CD4-positive, alpha-beta T cell treated with Interleukin-17A for 4 hours (primary cell): ENCODE measurements at regions not wholly inside any gene's neighbourhood (a gene's known extent, or its start where the extent isn't known, plus 50 kb on each side); places are given as distances from the start of the nearest gene placed in this dataset.
"Not testable (repeated sequence)": the region's sequence is repeated elsewhere in the genome, so short reads cannot be mapped to it uniquely, and the experiment has no call there.

Experiments
- DNase-seq: peaks from one replicate; pipeline ENCODE4 v3.0.0-alpha.2; 2020; ENCODE audit warnings: mixed read lengths

- no peak for DNase-seq
These were observed 294.5 kb downstream of the FOXL1 start for GRCh38 chr16:86872833-86873232.

- no peak for DNase-seq
These were observed 295.8 kb downstream of the FOXL1 start for GRCh38 chr16:86874141-86874540.

- DNase-seq: no peak
These were observed 298.1 kb downstream of the FOXL1 start for GRCh38 chr16:86876499-86876898.

- DNase-seq: no peak
These were observed 298.8 kb downstream of the FOXL1 start for GRCh38 chr16:86877108-86877507.

- DNase-seq: no peak
These were observed 299.5 kb downstream of the FOXL1 start for GRCh38 chr16:86877835-86878234.

GRCh38 chr16:86878236-86879080 is 300.1 kb downstream of the FOXL1 start:
- DNase-seq: no peak

- DNase-seq: no peak
These were observed 300.9 kb downstream of the FOXL1 start for GRCh38 chr16:86879268-86879667.

- no peak for DNase-seq
These were observed 302.2 kb downstream of the FOXL1 start for GRCh38 chr16:86880316-86881117.

GRCh38 chr16:86881118-86881510 is 302.8 kb downstream of the FOXL1 start:
- no peak for DNase-seq

- DNase-seq: no peak
These were observed 303.5 kb downstream of the FOXL1 start for GRCh38 chr16:86881861-86882273.

- DNase-seq: no peak
These were observed 304.4 kb downstream of the FOXL1 start for GRCh38 chr16:86882586-86883280.

- no peak for DNase-seq
These were observed 305.4 kb downstream of the FOXL1 start for GRCh38 chr16:86883583-86884389.

- no peak for DNase-seq
These were observed 306.0 kb downstream of the FOXL1 start for GRCh38 chr16:86884390-86884650.

GRCh38 chr16:86885139-86885538 is 306.8 kb downstream of the FOXL1 start:
- DNase-seq: no peak

- DNase-seq: no peak
These were observed 308.3 kb downstream of the FOXL1 start for GRCh38 chr16:86886651-86887050.

- no peak for DNase-seq
These were observed 309.1 kb downstream of the FOXL1 start for GRCh38 chr16:86887416-86887815.

GRCh38 chr16:86888231-86889053 is 310.1 kb downstream of the FOXL1 start:
- no peak for DNase-seq

GRCh38 chr16:86889054-86889366 is 310.7 kb downstream of the FOXL1 start:
- not testable (repeated sequence) for DNase-seq

- no peak for DNase-seq
These were observed 311.6 kb downstream of the FOXL1 start for GRCh38 chr16:86889974-86890373.

GRCh38 chr16:86891121-86891520 is 312.8 kb downstream of the FOXL1 start:
- DNase-seq: no peak

- DNase-seq: no peak
These were observed 313.3 kb downstream of the FOXL1 start for GRCh38 chr16:86891631-86892030.

- DNase-seq: no peak
These were observed 314.2 kb downstream of the FOXL1 start for GRCh38 chr16:86892509-86892908.
